Smooth muscle cell (in vitro differentiated cells): ENCODE measurements at regions not wholly inside any gene's neighbourhood (a gene's known extent, or its start where the extent isn't known, plus 50 kb on each side); places are given as distances from the start of the nearest gene placed in this dataset.

Experiments
- DNase-seq: peaks from one replicate; lab custom pipeline; 2025; ENCODE audit not compliant: unreplicated experiment; lab: John Stamatoyannopoulos, UW
- H2AFZ ChIP-seq: fragments of 200-600 bp; sonication (generic); 2 replicates; pipeline ENCODE4 v1.6.0; 2016; ENCODE audit warnings: antibody characterized with exemption, low read depth, mild to moderate bottlenecking
- H3F3A ChIP-seq: fragments of 200-600 bp; sonication (generic); 2 replicates; pipeline ENCODE4 v1.6.0; 2017; ENCODE audit warnings: antibody characterized with exemption, low read depth
- H3K27ac ChIP-seq: fragments of 200-600 bp; sonication (generic); 2 replicates; pipeline ENCODE4 v1.5.1; 2016; ENCODE audit warnings: low read depth, mild to moderate bottlenecking
- H3K27me3 ChIP-seq: fragments of 200-600 bp; sonication (generic); 2 replicates; pipeline ENCODE4 v1.6.1; 2016; ENCODE audit warnings: low read depth, mild to moderate bottlenecking
- H3K36me3 ChIP-seq: fragments of 200-600 bp; sonication (generic); 2 replicates; pipeline ENCODE4 v1.5.1; 2016; ENCODE audit warnings: low read depth
- H3K4me1 ChIP-seq: fragments of 200-600 bp; sonication (generic); 2 replicates; pipeline ENCODE4 v1.5.1; 2016; ENCODE audit warnings: low read depth
- H3K4me2 ChIP-seq: fragments of 200-600 bp; sonication (generic); 2 replicates; pipeline ENCODE4 v1.6.0; 2016; ENCODE audit warnings: mild to moderate bottlenecking
- H3K4me3 ChIP-seq: fragments of 200-600 bp; sonication (generic); 2 replicates; pipeline ENCODE4 v1.5.1; 2016; ENCODE audit warnings: mild to moderate bottlenecking
- H3K79me2 ChIP-seq: fragments of 200-600 bp; sonication (generic); 2 replicates; pipeline ENCODE4 v1.6.0; 2016; ENCODE audit warnings: low read depth, mild to moderate bottlenecking
- H3K9ac ChIP-seq: fragments of 200-600 bp; sonication (generic); 2 replicates; pipeline ENCODE4 v1.6.0; 2016; ENCODE audit warnings: low read depth
- H3K9me3 ChIP-seq: fragments of 200-600 bp; sonication (generic); replicated peaks from 2 replicates; pipeline ENCODE4 v1.5.1; 2016; ENCODE audit warnings: low read depth
- H4K20me1 ChIP-seq: fragments of 200-600 bp; sonication (generic); 2 replicates; pipeline ENCODE4 v1.6.0; 2016; ENCODE audit warnings: low read depth
- CTCF ChIP-seq: fragments of 200-600 bp; sonication (generic); IDR thresholded peaks from 2 replicates; pipeline ENCODE4 v1.5.1; 2017; ENCODE audit warnings: borderline replicate concordance, mild to moderate bottlenecking, antibody characterized with exemption; ENCODE audit not compliant: insufficient read depth, poor library complexity, severe bottlenecking
- WGBS: methylation state at CpG from one replicate; pipeline ENCODE4 v1.1.7; 2016; ENCODE audit warnings: low lambda C conversion rate; 5-methylcytosine and 5-hydroxymethylcytosine counted together

- Histone ChIP-seq H2AFZ (no peak overlapping the region), H3K9ac (no peak overlapping the region), H3K27me3 (no peaks in the 10 kb centered on the region), H3K27ac (no peak overlapping the region), H3K79me2 (no peaks in the 10 kb centered on the region), H3K4me2 (no peak overlapping the region), H3K4me3 (no peak overlapping the region), H3K36me3 (no peaks in the 10 kb centered on the region), H3K4me1 (no peaks in the 10 kb centered on the region), H4K20me1 (no peaks in the 10 kb centered on the region), H3F3A (no peaks in the 10 kb centered on the region), H3K9me3 (peaks cover 5% of the 10 kb centered on the region)
- DNase-seq = no peak
- 82% methylated on average over 5 of the region's 5 CpGs for WGBS
- TF ChIP-seq CTCF = no peak
These were observed 77.4 kb upstream of the IQSEC1 start for GRCh38 chr3:13150624-13151023.

- H3F3A ChIP-seq = no peaks in the 10 kb centered on the region
- no peak for TF ChIP-seq CTCF
- H3K27ac ChIP-seq = no peak overlapping the region
- H3K4me2 ChIP-seq = no peak overlapping the region
- 88% methylated on average over 19 of the region's 19 CpGs for WGBS
- H3K4me1 ChIP-seq = no peaks in the 10 kb centered on the region
- no peak overlapping the region for H3K9ac ChIP-seq
- no peaks in the 10 kb centered on the region for H3K27me3 ChIP-seq
- H3K9me3 ChIP-seq = no peaks in the 10 kb centered on the region
- no peak for DNase-seq
- no peak overlapping the region for H2AFZ ChIP-seq
- no peaks in the 10 kb centered on the region for H3K36me3 ChIP-seq
- no peaks in the 10 kb centered on the region for H3K79me2 ChIP-seq
- no peak overlapping the region for H3K4me3 ChIP-seq
- no peaks in the 10 kb centered on the region for H4K20me1 ChIP-seq
These were observed 76.3 kb upstream of the IQSEC1 start for GRCh38 chr3:13149330-13150108.

- no peak for TF ChIP-seq CTCF
- no peaks in the 10 kb centered on the region for H3K4me1 ChIP-seq
- no peaks in the 10 kb centered on the region for H3K27me3 ChIP-seq
- no peak overlapping the region for H3K4me2 ChIP-seq
- WGBS = 94% methylated on average over 11 of the region's 13 CpGs
- H3K9ac ChIP-seq = no peak overlapping the region
- H3K4me3 ChIP-seq = no peak overlapping the region
- no peaks in the 10 kb centered on the region for H3K79me2 ChIP-seq
- no peaks in the 10 kb centered on the region for H3F3A ChIP-seq
- H3K9me3 ChIP-seq = no peaks in the 10 kb centered on the region
- no peaks in the 10 kb centered on the region for H3K36me3 ChIP-seq
- no peak overlapping the region for H3K27ac ChIP-seq
- no peak overlapping the region for H2AFZ ChIP-seq
- DNase-seq = no peak
- H4K20me1 ChIP-seq = no peaks in the 10 kb centered on the region
These were observed 75.5 kb upstream of the IQSEC1 start for GRCh38 chr3:13148561-13149329.

- no peak for DNase-seq
- Histone ChIP-seq H3K4me1 (no peaks in the 10 kb centered on the region), H3K27me3 (no peaks in the 10 kb centered on the region), H3K9me3 (no peaks in the 10 kb centered on the region), H3K9ac (no peak overlapping the region), H3K79me2 (no peaks in the 10 kb centered on the region), H2AFZ (no peak overlapping the region), H3K4me2 (no peak overlapping the region), H3K27ac (no peak overlapping the region), H3K4me3 (no peak overlapping the region), H4K20me1 (peaks cover 4% of the 10 kb centered on the region), H3F3A (no peaks in the 10 kb centered on the region), H3K36me3 (no peaks in the 10 kb centered on the region)
- no peak for TF ChIP-seq CTCF
- 79% methylated on average over 8 of the region's 8 CpGs for WGBS
These were observed 74.9 kb upstream of the IQSEC1 start for GRCh38 chr3:13148126-13148525.
